ENCODE measurements at regions not wholly inside any gene's neighbourhood (a gene's known extent, or its start where the extent isn't known, plus 50 kb on each side); places are given as distances from the start of the nearest gene placed in this dataset.

DNA sequence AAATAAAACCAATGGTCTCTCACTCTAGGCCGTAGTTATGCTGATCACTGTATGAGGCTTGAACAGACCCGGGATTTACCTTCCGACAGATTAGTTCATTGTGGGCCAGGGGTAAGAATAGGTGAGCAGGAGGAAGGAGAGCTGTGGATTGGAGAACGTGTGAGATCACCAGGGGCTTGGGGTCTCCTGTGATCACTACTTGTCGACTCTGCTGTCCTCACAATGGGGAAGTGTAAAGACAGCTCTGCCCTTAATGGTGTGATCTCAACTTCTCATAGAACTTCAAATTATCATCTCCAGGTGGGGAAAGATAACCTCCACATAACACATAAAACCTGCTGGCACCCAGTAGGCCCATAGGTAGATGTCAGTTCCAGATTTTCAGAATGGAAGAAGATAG is 56.2 kb upstream of the RPS6KA3 start:
- DNase-seq: no peak

DNA sequence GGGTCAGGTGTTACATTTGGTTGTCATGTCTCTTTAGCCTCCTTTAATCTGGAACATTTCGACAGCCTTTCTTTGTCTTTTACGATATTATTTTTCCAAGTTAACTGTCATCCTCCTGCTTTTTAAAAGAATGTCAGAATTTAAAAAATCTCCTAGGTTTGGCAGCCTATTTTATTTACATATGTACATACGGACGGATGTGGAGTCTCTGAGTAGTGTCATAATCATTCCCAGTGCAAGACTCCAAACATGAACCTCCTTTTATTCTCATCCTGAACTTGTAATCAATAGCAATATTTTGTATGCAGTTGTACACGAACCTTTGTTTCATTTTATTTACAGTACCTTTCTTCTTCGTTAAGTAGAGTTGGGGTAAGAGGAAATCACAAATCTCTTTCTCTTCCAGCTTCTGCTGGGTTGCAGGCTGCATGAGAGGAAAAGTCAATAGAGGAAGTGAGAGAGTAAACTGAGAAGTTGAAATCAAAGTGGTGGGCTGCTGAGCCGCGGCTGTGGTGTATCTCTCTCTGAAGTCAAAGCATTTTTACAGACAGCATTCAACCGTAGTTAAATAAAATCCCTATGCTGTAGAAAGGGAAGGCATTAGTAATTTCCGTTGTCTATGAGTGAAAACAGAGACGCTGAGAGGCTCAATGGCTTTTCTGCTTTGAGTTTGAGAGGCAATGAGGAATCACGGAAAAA is 53.9 kb upstream of the RPS6KA3 start:
- peak in 6 of 42 donors; percentile 1 to 21 (median 15) for DNase-seq
- intact Hi-C loops (cut with DNase I): no loop called here

More for the DNA sequence above, 56.2 kb upstream of the RPS6KA3 start:
- intact Hi-C loops (cut with DNase I): no loop called here

DNA sequence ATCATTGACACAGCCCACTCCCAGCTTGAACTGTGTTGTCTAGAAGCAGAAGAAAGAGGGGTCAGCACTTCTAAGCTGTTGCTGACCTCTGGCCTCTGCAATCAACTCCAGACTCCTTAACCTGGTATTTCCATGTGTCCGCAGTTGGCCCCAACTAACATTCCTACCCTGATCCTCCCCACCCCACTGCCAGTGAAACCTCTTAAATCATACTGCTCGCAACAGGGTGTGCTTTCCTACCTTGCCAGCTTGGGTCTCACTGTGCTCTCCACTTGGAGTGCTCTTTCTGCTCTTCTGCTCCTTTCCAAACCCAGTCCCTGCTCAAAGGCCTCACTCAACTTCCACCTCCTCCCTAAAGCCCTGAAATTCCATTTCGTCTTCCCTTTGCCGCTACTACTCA is 52.3 kb upstream of the RPS6KA3 start:
- no peak for DNase-seq
- intact Hi-C loops (cut with DNase I): no loop called here

DNA sequence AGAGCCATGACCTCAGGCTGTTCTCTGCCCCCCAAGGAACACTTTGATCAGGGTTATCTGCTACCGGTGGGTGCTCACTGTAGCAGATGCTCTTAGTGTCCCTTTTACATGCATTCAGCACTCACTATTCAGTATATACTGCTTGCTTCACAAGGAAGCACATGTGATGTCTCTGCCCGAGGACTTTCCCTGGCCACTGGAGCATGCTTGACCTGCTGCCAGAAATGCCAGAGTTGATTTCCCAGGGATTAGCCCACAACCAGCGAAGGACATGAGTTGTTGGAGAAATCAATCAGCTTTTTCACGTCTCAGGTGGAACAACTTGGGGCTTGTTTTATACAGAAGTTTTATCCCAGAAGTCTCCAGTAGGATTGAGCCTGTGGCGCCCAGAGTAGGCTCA is 51.2 kb upstream of the RPS6KA3 start:
- DNase-seq: no peak
- intact Hi-C loops (cut with DNase I): no loop called here

All from head of caudate nucleus (tissue), 42 donors.